HG02763 (cell line): ENCODE measurements at regions not wholly inside any gene's neighbourhood (a gene's known extent, or its start where the extent isn't known, plus 50 kb on each side); places are given as distances from the start of the nearest gene placed in this dataset.
"Not testable (repeated sequence)": the region's sequence is repeated elsewhere in the genome, so short reads cannot be mapped to it uniquely, and the experiment has no call there.

Source experiments
- ATAC-seq: cut with Tn5 transposase; IDR thresholded peaks from one replicate; pipeline ENCODE4 v1.9.1; 2021; ENCODE audit warnings: mild to moderate bottlenecking, moderate library complexity; ENCODE audit not compliant: unreplicated experiment

DNA sequence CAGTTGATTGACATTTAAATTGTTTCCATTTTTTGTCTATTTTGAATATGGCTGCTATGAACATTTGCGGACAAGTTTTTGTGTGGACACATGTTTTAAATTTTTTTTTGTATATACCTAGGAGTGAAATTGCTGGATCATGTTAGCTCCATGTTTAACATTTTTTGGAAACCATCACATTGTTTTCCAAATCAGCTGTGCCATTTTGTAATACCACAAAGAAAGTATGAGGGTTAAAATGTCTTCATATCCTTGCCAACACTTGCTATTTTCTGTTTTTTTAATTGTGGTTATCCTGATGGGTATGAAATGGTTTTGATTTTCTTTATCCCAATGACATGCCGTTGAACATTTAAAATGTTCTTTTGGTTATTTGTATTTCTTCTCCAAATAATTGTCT, 52.1 kb downstream of the CARTPT start:
- ATAC-seq, result no peak

DNA sequence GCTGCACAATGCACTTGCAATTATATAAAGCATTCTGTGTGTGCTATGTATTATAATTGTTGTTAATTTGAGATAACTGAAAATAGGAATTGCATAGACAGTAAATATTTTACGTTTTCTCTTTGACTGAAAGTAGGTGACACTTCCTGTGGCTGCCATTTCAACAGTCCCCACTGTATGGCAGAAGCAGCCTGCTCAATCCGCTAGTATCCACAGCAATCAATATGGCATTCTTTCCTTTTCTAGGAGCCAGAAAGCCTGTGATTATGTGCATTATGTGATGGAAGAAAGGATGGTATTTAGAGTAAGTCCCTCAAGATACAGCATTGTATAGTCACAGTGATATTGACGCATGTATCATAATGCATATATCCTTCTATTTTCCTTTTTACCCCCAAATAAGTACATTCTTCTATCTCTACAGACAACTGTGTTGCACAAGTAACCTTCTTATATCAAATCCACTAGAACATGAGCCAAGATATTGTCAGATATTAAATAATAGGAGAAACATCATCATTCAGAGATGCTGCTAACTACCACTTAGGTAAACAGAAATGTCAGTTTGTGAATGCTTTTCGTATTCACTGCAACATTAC, 59.7 kb downstream of the CARTPT start:
- ATAC-seq, result no peak

GRCh38 chr5:71780597-71780996, 61.5 kb downstream of the CARTPT start:
- no peak for ATAC-seq

DNA sequence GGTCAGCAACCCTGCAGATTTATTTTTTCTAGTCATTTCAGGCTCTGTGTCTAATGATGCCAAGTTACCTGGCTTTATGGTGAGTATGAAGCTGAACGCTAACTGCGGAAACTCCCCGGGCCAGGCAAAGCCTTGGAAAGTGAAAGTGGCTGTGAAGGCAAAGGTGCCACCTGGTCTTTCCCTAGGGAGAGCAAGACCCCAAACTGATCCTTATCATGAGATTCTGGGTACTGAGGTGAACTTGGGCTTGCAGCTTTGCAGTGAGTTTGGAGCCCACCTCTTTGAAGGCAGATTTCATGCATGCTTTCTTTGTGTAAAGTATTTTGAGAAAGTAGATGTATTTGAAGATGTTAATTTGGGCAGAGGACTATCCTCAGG, 63.3 kb downstream of the CARTPT start:
- peak; percentile 17 for ATAC-seq

GRCh38 chr5:71782771-71783770, 64.0 kb downstream of the CARTPT start:
- peak; percentile 97 for ATAC-seq

DNA sequence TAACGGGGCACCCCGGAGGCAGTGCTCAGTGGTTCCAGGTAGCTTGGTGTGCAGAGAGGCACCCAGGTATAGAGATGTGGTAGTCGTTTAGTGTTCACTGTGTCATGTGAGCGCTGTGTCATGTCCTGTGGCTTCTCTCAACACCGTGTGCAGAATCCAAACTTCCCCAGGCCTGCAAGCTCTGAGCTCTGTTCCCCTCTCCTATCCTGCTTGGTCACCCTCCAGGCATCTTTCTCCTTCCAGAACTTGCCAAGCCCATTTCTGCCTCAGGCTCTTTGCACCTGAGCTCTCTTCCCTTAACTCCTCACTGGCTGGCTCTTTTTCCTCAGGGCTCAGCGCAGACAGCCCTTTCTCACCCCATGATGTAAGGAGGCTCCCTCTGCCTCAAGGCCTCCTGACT, 64.8 kb downstream of the CARTPT start:
- ATAC-seq, result no peak

- ATAC-seq, result no peak
Observed at GRCh38 chr5:71786337-71787055, 67.4 kb downstream of the CARTPT start.

GRCh38 chr5:71788794-71789193, 69.7 kb downstream of the CARTPT start:
- no peak for ATAC-seq

GRCh38 chr5:71789746-71790145, 70.7 kb downstream of the CARTPT start:
- no peak for ATAC-seq

DNA sequence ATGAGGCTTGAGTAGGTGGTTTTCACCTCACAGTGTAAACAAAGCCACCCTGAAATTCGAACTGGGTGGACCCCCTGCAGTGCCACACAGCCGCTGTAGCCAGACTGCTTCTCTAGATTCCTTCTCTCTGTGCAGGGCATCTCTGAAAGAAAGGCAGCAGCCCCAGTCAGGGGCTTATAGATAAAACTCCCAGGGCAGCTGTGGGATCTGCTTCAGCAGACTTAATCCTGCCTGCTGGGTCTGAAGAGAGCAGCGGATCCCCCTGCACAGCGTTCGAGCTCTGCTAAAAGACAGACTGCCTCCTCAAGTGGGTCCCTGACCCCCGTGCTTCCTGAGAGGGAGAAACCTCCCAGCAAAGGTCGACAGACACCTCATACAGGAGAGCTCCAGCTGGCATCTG, 71.4 kb downstream of the CARTPT start:
- no peak for ATAC-seq

GRCh38 chr5:71792041-71792440, 73.0 kb downstream of the CARTPT start:
- ATAC-seq, result not testable (repeated sequence)

DNA sequence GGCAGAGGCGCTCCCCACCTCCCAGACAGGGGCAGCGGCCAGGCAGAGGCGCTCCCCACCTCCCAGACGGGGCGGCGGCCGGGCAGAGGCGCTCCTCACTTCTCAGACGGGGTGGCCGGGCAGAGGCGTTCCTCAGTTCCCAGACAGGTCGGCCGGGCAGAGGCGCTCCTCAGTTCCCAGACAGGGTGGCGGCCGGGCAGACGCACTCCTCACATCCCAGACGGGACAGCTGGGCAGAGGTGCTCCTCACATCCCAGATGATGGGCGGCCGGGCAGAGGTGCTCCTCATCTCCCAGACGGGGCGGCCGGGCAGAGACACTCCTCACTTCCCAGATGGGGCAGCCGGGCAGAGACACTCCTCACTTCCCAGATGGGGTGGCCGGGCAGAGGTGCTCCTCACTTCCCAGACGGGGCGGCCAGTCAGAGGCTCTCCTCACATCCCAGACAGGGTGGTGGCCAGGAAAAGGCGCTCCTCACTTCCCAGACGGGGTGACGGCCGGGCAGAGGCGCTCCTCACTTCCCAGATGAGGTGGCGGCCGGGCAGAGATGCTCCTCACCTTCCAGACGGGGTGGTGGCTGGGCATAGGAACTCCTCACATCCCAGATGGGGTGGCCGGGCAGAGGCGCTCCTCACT, 75.1 kb downstream of the CARTPT start:
- ATAC-seq, result no peak

DNA sequence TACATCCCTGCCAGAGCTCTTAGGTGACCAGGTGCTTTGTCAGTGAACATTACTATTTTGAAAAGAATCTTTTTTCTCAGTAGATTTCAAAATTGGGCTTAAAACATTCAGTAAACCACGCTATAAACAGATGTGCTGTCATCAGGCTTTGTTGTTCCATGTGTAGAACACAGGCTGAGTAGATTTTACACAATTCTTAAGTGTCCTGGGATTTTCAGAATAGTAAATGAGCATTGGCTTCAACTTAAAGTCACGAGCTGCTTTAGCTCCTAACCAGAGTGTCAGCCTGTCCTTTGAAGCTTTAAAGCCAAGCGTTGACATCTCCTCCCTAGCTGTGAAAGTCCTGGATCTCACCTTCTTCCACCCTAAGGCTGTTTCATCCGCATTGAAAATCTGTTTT, 83.6 kb downstream of the CARTPT start:
- no peak for ATAC-seq

DNA sequence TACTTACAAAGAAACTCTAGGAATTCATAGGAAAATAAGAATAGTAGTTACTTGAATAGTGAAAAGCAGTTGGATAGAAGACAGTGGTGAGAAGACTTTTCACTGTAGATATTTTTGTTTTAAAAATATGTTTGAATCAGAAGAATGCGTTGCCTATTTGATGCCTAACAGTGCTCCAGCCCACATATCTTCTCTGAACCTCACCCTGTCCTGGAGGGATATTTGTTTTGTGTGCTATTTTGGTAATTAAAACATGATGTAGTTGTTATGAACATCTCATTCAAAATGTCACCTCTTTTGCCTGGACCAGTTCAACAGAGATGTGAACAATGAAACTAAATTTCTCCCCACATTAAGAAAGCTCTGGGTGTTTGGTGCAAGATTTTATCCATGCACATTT, 87.6 kb downstream of the CARTPT start:
- ATAC-seq, result no peak

GRCh38 chr5:71807909-71808308, 88.8 kb downstream of the CARTPT start:
- ATAC-seq, result no peak

GRCh38 chr5:71809446-71809845, 90.4 kb downstream of the CARTPT start:
- no peak for ATAC-seq

DNA sequence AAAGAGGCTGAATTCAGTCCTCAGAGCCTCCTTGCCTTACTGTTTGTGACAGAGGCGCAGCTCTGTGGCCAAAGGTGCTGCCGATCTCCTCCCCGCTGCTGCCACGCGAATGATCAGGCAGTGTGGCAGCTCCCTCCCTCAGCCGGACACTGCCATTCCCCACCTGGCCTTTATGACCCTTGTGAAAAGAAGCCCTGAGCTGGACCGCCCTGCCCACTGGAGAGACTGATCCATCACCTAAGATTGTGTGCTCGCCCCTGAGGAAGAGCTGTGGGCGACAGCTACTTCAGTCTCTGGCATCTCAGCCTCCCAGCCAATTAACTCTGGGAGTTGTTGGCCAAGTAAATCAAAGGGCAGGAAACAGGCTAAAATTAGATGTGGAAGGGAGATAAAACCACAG, 90.9 kb downstream of the CARTPT start:
- ATAC-seq, result no peak

DNA sequence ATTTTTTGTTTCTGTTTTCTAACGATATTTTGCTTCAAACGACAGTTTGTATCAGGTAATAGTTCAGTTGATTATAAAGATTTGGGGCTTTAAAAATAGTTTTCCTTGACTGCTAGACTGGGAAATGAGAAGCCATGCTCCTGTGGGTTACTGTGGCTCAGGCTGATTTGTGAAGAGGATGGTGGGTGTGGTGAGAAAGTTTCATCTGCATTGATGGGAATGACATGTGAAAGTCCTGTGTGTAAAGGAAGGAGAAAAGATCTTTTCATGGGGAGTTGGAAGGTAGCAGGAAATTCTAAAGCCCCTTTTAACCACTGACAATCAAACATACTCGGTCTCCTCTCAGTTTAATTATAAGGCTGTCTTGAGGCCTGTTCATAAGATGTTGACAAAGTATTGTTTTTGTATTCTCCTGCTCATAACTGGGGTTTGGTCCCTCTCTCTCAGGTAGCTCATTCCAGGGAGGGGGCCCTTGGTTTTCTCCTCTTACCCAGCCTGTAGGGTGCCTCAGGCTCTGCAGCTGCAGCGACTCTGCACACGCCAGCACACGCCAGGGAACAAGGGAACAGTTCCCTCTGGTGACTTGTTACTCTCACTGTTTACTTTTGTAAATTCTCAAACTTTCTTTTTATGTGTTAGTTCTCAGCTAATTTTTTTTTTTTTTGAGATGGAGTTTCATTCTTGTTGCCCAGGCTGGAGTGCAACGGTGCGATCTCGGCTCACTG, 91.6 kb downstream of the CARTPT start:
- no peak for ATAC-seq

GRCh38 chr5:71811779-71812178, 92.7 kb downstream of the CARTPT start:
- no peak for ATAC-seq

GRCh38 chr5:71816307-71816706, 97.2 kb downstream of the CARTPT start:
- ATAC-seq, result no peak

DNA sequence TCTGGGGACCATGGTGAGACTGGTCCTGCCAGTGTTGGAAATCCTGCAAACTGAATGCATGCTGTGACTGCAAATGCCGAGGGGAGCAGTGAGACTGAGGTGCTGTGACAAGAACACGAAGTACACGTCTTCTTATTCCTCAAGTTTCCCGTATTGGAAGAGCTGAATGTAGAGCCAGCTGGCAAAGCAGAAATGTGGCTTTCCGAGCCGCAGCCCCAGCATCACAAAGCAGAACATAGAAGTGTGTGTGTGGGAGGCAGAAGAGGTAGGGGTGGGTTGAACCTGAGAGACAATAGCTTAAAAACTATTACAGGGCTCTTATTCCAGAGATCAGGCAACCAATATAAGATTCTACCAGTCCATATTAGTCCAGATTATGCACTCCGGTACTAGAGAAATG, 98.8 kb downstream of the CARTPT start:
- no peak for ATAC-seq
